Left ventricle myocardium inferior (tissue), 1 donor: ENCODE measurements at regions not wholly inside any gene's neighbourhood (a gene's known extent, or its start where the extent isn't known, plus 50 kb on each side); places are given as distances from the start of the nearest gene placed in this dataset.
"Not testable (repeated sequence)": the region's sequence is repeated elsewhere in the genome, so short reads cannot be mapped to it uniquely, and the experiment has no call there.

Source experiments
- DNase-seq: peaks from one replicate; pipeline ENCODE4 v3.0.0-alpha.2; 2020
- H3K27ac ChIP-seq: fragments of 200-600 bp; replicated peaks from 2 replicates; pipeline ENCODE4 v1.8.0; 2021
- H3K27me3 ChIP-seq: fragments of 200-600 bp; 2 replicates; pipeline ENCODE4 v1.8.0; 2021; ENCODE audit warnings: low read depth
- H3K36me3 ChIP-seq: fragments of 200-600 bp; 2 replicates; pipeline ENCODE4 v1.8.0; 2021
- H3K4me1 ChIP-seq: fragments of 200-600 bp; 2 replicates; pipeline ENCODE4 v1.8.0; 2021
- H3K4me3 ChIP-seq: fragments of 200-600 bp; 2 replicates; pipeline ENCODE4 v1.8.0; 2021; ENCODE audit warnings: mild to moderate bottlenecking, moderate library complexity
- H3K9me3 ChIP-seq: fragments of 200-600 bp; replicated peaks from 2 replicates; pipeline ENCODE4 v1.8.0; 2021
- CTCF ChIP-seq: fragments of 200-600 bp; IDR thresholded peaks from 2 replicates; pipeline ENCODE4 v1.8.0; 2021; ENCODE audit warnings: antibody characterized with exemption, mild to moderate bottlenecking, borderline replicate concordance
- intact Hi-C: fragments of 100-400 bp; cut with micrococcal nuclease; formaldehyde crosslinking; loops from one replicate; pipeline ENCODE4 v1.11.0; 2022
- donor health status: DM: no; HTN: yes; CAD: no; lungs with severe emphysema.

- DNase-seq: no peak
- H3K36me3 ChIP-seq: no peaks in the 10 kb centered on the region
- peaks cover 22% of the 10 kb centered on the region for H3K9me3 ChIP-seq
- no peak overlapping the region for H3K27ac ChIP-seq
- H3K4me3 ChIP-seq: no peak overlapping the region
- no peak for TF ChIP-seq CTCF
- H3K4me1 ChIP-seq: no peaks in the 10 kb centered on the region
- no peaks in the 10 kb centered on the region for H3K27me3 ChIP-seq
- intact Hi-C loops: no loop called here
Measured at GRCh38 chr6:84575264-84575663, 189.1 kb downstream of the TBX18 start.

GRCh38 chr6:84569882-84570281 is 194.5 kb downstream of the TBX18 start:
- Histone ChIP-seq H3K27ac (no peak overlapping the region), H3K9me3 (peaks cover 22% of the 10 kb centered on the region), H3K4me3 (no peak overlapping the region), H3K27me3 (no peaks in the 10 kb centered on the region), H3K4me1 (no peaks in the 10 kb centered on the region), H3K36me3 (no peaks in the 10 kb centered on the region)
- intact Hi-C loops: no loop called here
- no peak for DNase-seq
- TF ChIP-seq CTCF: no peak

- intact Hi-C loops: no loop called here
- no peak for DNase-seq
- Histone ChIP-seq H3K36me3 (no peaks in the 10 kb centered on the region), H3K4me3 (no peak overlapping the region), H3K9me3 (peaks cover 22% of the 10 kb centered on the region), H3K27ac (no peak overlapping the region), H3K27me3 (no peaks in the 10 kb centered on the region), H3K4me1 (no peaks in the 10 kb centered on the region)
- peak; percentile 18 for TF ChIP-seq CTCF
Measured at GRCh38 chr6:84568971-84569370, 195.4 kb downstream of the TBX18 start.

GRCh38 chr6:84565718-84566117 is 198.7 kb downstream of the TBX18 start:
- H3K4me1 ChIP-seq, H3K36me3 ChIP-seq, DNase-seq, H3K27me3 ChIP-seq, intact Hi-C loops, H3K27ac ChIP-seq, H3K4me3 ChIP-seq: not testable (repeated sequence)
- peaks cover 30% of the 10 kb centered on the region for H3K9me3 ChIP-seq

GRCh38 chr6:84560436-84561390 is 203.7 kb downstream of the TBX18 start:
- Histone ChIP-seq H3K4me3 (no peak overlapping the region), H3K4me1 (no peaks in the 10 kb centered on the region), H3K27ac (no peak overlapping the region), H3K9me3 (peaks cover 8% of the 10 kb centered on the region), H3K36me3 (no peaks in the 10 kb centered on the region), H3K27me3 (no peaks in the 10 kb centered on the region)
- intact Hi-C loops: no loop called here
- DNase-seq: no peak
- no peak for TF ChIP-seq CTCF
